SKM-1 treated with dmso at 0.1 percent for 144 hours (cell line): ENCODE measurements at regions not wholly inside any gene's neighbourhood (a gene's known extent, or its start where the extent isn't known, plus 50 kb on each side); places are given as distances from the start of the nearest gene placed in this dataset.

Experiments
- DNase-seq: peaks from one replicate; lab custom pipeline; 2025; ENCODE audit not compliant: unreplicated experiment; lab: John Stamatoyannopoulos, UW

DNA sequence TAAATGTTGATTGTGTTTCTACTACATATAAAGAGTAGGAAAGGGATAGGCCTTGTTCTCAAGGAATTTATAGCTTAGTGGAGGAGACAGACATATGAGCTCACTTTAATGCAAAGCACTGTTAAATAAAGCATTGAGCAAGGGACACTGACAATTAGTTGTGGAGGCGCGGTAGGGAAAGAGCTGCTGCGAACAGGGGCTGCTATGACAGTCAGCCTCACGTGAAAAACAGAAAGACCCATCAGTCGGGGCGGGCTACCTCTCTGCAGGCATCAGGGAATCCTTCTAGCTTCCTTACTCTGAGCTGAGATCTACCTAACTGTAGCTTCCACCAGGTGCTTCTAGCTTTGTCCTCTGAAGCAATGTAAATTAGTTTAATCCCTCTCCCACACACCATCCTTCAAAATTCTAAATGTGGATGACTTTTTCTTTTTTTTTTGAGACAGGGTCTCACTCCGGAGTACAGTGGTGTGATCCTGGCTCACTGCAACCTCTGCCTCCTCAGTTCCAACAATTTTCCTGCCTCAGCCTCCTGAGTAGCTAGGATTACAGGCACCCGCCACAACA is 129.9 kb upstream of the ZFHX3 start:
- no peak for DNase-seq

DNA sequence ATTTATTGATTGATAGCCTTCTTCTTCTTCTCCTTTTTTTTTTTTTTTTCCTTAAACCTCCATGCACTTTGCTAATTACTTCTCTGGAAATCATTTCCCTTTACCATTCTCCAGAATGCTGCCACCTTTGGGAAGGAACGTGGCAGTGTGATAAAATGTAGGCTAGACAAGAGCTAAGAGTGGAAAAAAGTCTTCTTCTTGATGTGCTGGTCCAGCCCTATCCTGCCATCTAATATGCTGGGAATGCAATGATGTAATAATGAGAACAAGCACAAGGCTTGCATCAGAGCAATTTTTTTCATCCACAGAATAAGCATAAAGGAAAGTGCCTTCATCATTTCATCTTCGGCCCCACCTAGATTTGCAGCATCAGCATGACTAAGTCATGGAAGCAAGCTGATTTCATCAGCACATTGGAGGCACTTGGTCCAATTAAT is 128.7 kb upstream of the ZFHX3 start:
- no peak for DNase-seq

DNA sequence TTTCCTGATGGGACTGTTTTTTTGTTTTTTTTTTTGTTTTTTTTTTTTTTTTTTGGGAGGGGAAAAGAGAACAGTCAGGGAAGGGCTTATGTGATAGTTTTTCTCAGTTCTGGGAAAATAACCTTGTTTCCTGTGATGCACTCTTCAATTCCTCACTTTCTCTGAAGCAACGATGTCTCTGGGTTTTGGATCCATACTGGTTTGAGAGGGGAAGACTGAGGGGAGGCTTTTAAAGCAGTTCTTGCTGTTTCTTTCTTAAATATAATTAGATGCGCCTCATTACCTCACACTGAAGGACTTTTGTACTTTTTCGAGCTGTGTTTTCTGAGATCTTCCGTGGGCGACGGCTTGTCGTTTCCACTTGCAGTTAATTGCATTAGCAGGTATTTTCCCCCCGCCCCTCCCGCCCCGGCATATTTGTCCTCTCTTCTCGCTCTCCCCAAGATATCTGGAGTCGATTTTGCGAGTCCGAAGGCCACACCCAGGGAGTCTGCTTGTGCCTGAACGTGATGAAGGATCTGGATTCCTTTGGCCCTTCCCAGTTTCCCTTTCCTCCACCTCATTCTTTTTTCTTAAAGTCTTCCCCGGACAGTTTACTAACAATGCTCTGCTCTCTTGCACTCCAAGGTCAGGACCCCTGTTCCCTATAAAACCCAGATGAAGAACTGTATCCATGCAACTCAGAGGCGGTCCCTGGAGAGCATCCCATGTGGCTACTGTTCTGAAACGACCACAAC is 125.2 kb upstream of the ZFHX3 start:
- DNase-seq: no peak

DNA sequence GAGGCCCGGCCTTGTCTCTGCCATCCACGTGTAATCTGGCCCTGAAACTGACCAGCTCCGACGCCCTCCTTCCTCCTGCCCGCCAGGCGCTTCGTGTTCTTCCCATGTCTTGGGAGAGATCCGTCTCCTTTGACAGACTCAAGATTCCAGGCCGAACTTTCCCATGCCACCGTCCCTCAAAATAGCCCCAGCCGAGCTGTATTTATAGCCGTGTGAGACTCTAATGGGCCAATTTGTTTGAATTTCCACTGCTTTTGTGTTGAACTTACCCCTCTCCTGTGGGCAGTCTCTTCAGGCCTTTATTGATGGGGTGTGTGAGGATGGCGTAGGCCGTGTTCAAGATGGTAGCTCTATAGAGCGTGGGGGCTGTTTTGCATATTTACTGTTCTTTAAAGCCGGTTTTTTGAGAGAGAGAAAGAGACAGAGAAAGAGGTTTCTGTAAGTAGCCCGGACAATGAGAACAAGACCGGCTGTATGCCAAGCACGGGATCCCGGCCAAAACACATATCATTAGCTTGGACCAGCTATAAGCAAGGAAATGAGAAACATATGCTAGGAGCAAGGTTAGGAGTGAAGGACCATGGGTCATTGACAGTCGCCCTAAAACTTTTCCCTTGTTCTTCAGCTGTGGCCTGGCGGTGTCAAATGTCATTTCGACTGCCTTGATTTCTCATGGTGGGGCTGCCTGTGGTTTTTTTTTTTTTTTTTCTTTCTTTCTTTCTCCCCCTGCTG is 124.5 kb upstream of the ZFHX3 start:
- no peak for DNase-seq

DNA sequence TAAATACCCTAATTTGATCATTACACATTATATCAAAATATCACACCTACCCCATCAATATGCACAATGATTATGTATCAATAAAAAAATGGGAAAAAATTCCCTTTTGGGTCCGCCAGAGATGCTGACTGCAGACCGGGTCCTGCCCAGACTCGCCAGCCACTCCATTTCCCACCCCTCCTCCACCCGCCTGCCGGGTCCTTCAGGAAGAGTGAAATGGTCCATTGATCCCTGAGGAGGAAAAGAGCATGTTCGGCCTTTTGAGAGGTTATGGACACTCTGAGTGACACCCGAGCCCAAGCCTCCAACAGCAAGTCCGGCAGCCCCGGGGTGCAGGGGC is 123.9 kb upstream of the ZFHX3 start:
- DNase-seq: no peak

DNA sequence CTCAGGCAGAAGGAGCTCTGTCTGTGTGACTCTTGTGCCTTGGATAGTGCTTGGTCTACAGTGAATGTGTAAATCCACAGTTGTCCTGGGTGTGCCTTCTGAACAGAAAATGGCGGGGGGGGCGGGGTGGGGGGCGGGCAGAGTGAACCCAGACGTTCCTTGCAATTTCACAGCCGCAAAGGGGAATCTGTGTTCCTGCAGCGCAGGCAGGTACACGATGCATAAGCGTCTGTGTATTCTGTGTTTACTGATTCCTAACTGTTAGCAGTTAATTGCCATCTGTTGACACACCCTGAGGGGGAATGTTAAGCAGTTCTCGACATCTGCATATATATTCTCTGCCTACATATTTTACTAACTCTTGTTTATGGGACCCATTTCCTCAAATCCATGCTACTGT is 123.5 kb upstream of the ZFHX3 start:
- no peak for DNase-seq

DNA sequence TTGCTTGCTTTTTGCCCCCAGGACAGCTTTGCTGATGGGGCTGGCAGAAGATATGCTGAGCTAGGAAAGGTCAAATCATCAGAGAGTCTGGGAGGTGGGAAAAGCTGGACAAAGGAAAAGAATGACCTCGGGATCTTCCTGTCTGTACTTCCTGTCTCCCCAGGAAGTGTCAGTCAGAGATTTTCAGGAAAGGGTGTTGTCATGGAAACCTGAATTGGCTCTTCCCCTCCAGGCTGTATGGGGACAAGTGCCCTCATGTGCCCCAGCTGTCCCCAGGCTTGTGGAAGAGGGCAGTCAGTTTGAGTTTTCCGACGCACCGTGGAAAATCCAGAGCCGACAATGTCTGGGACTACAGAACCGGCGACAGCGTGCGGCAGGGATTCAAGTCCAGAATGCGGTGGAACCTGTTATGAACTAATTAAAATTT is 122.7 kb upstream of the ZFHX3 start:
- DNase-seq: no peak

DNA sequence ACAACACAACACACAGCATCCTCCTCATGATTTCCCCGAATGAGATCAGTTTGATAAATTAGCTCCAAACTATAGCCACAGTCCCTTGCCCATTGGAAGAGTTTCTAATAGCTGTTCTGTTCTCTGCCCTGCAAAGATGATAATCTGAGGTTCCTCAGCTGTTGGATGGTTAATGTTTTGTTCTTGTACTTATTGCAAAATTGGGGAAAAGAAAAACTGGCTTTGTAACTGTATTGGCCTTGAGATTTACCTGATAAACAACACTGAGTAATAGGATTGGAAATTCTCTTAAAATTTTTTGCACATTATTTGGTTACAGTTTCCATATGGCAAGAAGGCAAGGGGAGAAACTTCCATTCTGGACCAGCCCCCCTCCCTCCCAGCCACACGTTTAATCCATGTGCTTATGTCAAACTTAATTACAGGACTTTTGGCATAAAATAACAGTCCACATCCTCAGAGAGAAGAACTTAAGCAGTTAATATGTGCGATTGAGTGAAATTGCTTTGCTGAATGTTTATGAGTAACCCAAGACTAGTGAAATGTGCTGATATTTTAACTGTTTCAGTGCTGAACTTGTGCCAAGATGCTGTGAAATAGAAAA is 119.1 kb upstream of the ZFHX3 start:
- no peak for DNase-seq

DNA sequence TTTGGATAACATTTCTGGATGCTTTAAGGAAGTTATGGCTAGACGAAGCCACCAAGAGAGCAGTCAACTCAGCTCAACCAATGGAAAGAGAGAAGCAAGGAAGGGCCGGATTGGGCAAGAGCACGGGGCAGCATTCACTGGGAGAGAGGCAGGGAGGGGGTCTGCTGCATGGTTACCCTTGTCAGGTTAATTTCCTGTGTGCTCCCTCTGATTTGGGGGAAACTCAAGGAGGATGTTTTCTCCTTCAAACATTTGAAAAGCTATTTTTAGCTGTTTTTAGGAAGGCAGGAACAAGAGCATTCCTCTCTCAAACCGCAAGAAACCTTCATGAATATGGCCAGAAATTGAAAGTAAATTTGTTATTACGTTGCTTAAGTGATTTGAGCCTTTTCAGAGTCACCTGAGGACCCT is 118.5 kb upstream of the ZFHX3 start:
- DNase-seq: peak; percentile 34

DNA sequence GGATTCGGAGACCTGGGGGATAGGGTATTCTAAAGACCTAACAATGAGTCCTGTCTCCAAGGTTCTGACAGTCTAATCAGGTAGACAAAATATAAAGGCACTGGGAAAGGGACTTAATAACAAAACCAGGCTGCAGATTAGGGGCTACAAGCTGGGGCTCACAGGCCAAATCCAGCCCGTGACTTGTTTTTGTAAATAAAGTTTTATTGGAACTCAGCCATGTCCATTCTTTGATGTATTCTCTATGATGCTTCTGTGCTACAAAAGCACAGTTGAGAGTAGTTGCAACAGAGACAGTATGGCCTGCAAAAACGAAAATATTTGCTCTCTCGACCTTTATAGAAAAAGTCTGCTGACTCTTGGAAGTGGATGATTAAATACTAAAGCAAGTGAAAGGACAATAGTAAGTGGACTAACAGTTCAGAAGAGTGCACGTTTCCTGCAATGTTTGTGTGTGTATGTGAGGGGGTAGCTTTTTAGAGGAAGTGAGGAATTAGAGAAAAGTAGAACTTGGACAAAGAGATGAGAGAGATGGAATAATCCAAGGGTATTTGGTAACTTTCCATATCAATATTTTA is 115.4 kb upstream of the ZFHX3 start:
- DNase-seq: no peak

DNA sequence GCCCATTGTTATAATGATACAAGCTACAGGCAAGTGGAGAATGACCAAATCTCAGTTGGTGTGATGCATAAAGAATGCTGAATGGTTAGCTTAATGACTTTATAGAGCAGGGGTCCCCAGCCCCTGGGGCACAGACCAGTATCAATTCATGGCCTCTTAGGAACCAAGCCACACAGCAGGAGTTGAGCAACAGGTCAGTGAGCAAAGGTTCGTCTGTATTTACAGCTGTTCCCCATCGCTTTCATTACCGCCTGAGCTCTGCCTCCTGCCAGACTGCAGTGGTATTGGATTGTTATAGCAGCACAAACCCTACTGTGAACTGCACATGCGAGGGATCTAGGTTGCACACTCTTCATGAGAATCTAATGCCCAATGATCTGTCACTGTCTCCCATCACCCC is 114.0 kb upstream of the ZFHX3 start:
- no peak for DNase-seq

DNA sequence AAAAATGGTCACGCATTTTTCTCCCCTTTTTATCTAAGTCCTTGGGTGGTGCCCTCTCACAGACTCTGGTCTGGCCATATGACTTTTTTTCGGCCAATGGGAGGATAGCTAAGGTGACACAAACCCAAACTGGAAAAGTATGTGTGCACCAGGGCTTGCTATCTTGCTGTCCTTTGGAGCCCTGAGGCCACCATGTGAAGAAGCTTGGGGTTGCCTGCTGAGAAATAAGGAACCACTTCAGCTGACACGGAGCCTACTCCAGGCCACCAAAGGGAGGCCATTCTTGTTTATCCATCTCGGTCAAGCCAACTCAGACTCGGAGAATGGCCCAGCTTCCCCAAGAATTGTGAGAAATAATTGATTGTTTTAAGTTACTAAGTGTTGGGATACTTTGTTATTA is 111.4 kb upstream of the ZFHX3 start:
- no peak for DNase-seq

DNA sequence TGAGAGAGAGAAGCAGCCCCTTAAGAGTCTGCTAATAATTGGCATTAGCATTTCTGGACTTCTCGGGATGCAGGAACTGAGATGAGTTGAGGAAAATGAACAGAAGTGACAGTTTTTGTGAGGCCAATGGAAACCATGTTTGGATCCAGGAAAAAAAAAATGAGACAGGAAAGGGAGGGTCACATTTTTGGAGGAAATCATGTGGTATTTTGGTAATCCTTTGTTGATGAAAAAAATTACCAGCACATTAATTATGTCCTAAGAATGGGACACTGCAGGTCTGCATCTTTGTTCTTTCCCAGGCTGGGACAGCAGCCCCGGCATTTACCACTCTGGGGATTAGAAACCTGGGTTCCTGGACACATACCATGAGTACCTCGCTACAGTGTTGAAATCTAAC is 109.9 kb upstream of the ZFHX3 start:
- no peak for DNase-seq

DNA sequence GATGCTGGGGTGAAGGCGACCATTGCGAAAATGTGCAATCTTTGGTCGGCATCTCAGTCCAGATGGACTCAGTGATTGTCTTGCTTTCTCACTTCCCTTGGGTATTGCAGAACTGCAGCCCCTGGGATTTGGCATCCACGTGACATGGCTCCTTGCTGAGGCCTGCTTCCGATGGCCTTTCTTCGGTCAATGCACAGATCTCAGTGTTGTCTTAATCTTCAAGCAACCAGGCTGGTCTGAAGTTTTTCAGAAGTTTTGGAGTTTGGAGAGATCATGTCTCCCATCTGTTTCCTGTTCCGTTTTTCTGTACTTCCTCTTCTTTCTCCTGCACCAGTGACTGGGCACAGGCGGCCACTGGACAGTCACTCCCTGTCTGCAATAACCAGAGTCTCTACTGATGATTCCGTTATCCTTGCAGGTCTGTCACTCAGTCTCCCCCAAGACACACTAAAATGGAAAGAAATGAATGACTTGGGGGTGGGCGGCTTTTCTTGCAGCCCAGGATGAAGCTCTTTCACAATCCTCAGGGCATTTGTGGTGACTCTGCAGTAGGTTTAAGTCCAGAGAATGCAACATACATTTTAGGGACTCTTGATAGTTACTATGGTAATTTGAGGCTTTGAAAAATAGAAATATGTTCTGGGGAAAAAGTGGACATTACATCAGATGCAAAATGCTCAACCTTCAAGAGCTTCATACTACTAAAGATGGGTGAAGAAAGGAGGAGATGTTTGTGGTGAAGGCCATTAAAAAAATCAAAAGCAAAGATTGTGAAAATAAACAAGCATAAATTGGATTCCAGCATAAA is 106.3 kb upstream of the ZFHX3 start:
- peak; percentile 98 for DNase-seq

DNA sequence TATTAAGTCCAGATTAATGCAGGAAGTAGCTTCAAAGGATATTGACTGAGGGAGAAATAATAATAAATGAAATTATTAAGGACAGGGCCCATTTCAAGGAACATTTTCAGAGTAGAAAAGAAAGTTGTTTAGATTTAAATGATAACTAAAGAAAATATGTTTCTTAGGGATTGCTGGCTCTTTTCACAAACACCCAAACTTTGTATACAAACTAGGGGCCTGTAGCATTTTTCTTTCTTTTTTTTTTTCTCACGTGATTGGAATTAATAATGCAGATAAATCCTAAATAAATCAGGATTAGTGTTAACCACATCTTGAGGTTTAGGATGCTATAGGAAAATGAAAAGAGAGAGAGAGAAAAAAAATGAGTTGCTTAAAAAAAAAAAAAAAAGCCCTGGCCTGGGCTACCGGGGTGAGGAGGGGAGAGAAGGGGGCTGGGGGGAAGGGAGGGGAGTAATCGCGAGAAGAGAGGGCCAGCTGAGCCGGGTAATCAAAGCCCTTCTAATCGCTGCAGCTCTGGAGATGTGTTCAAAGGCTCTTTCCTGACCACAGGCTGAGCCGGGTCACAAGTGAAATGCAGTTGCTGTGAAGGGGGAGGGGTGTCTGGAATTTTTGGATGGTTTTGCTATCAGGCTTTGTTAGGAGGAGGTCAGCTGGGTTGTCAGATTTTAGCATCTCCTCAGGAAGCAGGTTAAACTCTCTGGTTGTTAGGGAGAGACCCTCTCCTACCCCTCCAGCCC is 104.6 kb upstream of the ZFHX3 start:
- no peak for DNase-seq

DNA sequence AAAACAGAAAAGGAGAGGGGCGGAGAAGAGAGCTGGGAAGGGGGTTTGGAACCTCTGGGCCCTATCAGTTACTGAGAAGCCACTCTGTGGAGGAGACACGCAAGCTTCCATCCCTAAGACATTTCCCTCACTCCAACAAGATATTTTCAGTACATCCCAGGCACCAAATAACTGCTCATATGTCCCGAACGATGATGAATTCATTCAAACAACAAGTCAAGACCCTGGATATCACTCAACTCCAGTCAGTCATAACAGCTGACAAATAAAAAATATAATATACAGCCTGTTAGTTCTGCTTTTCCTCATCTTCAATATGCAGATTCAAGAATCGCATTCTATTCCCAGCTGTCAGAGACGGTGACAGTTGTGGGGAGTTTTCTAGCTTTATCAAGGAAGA is 104.0 kb upstream of the ZFHX3 start:
- no peak for DNase-seq

DNA sequence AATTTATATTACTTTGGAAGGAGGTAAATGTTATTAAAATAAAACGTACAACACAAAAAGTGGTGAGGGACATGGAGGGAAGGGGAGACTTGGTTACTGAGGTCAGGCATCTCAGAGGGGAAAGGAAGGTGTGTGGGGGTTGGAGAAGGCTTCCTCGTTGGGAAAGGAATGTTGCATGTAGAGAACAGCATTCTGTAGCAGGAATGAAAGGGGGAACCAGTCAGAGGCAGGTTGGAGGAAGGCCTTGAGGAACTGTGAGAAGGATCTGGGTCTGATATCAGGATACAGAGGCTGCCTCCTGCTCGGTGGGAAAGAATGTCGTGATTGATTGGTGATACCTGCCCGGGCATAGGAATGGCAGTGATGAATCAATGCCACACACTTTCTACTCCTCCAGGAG is 103.3 kb upstream of the ZFHX3 start:
- no peak for DNase-seq

DNA sequence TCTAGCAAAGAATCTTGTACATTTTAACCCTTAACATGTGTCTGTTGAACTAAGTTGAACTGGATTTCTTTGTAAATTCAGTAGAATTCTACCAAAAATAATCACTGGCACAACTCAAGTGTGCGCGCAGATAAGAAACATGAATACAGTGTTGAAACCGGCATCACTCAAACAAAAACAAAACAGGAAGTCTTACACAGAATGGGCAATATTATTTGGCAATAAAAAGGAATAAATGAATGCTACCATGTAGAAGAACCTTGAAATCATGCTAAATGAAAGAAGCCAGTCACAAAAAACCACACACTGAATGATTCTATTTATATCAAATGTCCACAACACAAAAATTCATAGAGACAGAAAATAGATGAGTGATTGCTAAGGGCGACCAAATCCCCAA is 102.9 kb upstream of the ZFHX3 start:
- DNase-seq: no peak

DNA sequence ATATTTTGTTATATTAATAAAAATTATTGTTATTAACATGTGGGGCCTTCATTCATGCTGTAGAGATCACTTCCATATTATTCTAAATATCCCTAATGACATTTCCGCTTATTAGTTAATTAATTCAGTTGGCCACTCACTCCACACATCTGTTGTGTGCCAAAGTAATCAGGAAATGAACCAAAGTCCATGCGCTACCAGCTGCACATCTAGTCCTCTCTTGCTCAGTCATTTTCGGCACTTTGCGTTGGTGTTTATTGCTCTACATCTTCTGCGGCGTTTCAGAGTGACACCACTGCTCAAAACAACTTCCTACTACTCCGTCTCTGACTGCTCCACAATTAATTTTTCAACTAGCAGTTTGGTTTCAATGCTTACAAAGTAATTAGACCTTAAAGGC is 101.4 kb upstream of the ZFHX3 start:
- no peak for DNase-seq

DNA sequence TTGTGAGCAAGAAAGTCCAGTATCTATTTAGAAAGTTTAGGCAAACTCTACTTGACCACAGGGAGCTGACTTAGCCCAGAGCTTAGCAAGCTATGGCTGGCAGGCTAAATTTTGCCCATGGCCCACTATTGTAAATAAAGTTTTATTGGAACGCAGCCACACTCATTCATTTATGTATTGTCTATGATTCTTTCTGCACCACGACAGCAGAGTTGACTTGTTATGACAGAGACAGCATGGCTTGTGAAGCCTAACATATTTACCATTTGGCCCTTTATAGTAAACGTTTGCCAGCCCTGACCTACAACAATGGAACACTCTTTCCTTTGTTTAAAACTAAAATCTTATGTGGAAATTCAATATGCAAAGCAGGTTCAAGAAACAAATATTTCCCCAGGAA is 100.0 kb upstream of the ZFHX3 start:
- DNase-seq: no peak
